T-helper 2 cell (primary cell): ENCODE measurements at regions not wholly inside any gene's neighbourhood (a gene's known extent, or its start where the extent isn't known, plus 50 kb on each side); places are given as distances from the start of the nearest gene placed in this dataset.

Experiments used
- DNase-seq, 5 experiments: peaks; one replicate each; pipeline versions ENCODE4 v3.0.0 to v3.0.0-alpha.2; 2012 to 2022

GRCh38 chr4:12846368-12846767, 637.8 kb downstream of the RAB28 start:
- DNase-seq, result no peak

- no peak for DNase-seq
Measured at GRCh38 chr4:12844141-12844540, 640.0 kb downstream of the RAB28 start.

GRCh38 chr4:12827966-12828365, 656.2 kb downstream of the RAB28 start:
- no peak for DNase-seq

GRCh38 chr4:12791536-12791935, 692.6 kb downstream of the RAB28 start:
- DNase-seq, result no peak

DNA sequence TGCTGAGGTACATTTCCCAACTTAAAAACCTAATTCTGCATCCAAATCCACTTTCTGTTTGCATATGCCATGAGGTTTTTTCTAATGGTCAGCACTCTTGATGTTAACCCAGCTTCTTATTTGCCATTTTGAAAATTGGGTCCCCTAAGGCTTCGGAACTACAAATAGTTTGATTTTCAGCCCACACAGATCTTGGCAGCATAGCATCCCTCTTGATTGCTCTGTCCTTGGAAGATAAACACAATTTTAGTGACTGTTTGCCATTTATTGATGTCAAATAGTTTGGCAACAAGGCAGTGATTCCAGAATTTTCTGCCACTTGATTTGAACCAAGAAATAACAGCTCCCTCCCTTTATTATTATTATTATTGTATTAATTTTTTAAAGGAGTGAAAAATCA, 696.9 kb downstream of the RAB28 start:
- no peak for DNase-seq

GRCh38 chr4:12778706-12779105, 705.4 kb downstream of the RAB28 start:
- no peak for DNase-seq

- no peak for DNase-seq
Measured at GRCh38 chr4:12778191-12778590, 705.9 kb downstream of the RAB28 start.

GRCh38 chr4:12770351-12770750, 713.8 kb downstream of the RAB28 start:
- DNase-seq, result no peak

DNA sequence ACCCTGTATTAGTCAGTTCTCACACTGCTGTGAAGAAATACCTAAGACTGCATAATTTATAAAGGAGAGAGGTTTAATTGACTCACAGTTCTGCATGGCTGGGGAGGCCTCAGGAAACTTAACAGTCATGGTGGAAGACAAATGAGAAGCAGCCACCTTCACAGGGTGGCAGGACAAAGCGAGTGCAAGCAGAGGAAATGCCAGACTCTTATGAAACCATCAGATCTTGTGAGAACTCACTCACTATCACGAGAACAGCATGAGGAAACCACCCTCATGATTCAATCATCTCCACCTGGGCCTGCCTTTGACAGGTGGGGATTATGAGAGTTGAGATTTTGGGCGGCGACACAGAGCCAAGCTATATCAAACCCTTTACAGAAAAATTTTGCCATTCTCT, 722.4 kb downstream of the RAB28 start:
- DNase-seq, result no peak

GRCh38 chr4:12747154-12747553, 737.0 kb downstream of the RAB28 start:
- no peak for DNase-seq

- DNase-seq, result no peak
Measured at GRCh38 chr4:12746221-12746620, 737.9 kb downstream of the RAB28 start.

DNA sequence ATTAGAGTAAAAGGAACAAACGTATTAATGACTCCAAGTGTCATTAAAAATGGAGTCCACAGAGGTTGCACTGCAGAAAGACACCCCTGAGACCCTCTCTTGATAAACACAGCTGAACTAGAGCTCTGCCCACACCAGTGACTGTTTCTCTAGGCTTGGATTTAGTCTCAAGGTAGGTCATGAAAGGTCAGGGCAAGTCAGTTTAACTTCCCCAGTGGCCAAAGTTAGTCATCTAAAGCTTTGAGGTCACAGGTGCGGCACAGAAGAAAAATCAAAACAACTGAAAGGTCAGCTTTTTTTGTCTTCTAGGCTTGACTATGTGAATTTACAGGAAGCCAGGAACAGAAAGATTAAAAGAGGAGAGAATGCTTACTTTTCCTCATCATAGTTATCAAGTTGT, 749.6 kb downstream of the RAB28 start:
- no peak for DNase-seq

DNA sequence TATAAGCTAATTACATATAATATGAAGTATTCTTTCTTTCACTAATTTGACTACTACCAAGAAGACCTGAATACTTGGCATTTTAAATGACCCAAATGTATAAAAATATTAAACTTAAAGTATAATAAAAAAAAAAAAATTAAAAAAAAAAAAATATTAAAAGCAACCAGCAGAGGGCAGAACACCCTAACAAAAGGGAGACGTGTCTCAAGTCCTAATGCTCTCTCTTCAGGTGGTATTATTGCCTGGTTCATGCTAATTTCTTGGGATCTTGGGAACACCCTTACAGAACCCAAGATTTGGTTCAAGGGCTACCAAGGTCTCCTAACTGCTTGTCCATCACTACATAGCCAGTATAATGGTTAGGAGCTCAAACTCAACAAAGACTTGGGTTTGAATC, 754.8 kb downstream of the RAB28 start:
- no peak for DNase-seq

DNA sequence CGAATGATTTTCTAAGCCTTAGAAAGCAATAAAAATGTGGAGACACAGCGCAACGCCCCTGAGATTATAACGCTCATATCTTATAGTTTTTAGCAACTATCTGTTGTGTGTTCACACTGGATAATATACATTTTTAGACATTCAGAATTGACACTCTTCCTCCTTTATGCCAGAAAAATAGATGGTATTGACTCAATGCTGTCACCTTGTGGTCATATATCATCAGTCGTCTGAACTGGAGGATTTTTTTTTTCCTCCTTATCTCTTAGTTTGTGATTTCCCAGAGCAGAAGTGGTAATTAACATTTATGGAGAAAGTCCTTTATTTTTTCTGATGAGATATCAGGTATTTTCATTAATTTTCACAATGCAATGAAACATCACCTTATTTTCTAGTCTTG, 759.6 kb downstream of the RAB28 start:
- DNase-seq, result no peak

- DNase-seq, result no peak
Measured at GRCh38 chr4:12723849-12724447, 760.2 kb downstream of the RAB28 start.

DNA sequence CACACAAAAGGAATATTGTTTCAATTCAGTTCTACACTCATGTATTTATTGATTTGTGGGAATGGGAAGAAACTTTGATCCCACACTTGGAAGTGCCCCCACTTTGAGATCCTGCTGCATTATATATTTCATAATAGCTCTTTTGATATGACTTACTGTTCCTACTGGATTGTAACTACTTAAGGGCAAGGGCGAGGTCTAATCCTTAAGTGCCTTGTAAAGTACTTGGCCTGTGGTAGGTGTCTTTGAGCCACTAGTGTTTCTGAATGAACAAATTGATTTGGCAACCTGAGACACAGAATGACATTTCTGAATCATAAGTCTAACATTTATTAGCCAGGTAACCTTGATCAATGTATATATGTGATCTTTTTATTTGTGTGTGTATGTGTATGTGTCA, 767.2 kb downstream of the RAB28 start:
- no peak for DNase-seq

DNA sequence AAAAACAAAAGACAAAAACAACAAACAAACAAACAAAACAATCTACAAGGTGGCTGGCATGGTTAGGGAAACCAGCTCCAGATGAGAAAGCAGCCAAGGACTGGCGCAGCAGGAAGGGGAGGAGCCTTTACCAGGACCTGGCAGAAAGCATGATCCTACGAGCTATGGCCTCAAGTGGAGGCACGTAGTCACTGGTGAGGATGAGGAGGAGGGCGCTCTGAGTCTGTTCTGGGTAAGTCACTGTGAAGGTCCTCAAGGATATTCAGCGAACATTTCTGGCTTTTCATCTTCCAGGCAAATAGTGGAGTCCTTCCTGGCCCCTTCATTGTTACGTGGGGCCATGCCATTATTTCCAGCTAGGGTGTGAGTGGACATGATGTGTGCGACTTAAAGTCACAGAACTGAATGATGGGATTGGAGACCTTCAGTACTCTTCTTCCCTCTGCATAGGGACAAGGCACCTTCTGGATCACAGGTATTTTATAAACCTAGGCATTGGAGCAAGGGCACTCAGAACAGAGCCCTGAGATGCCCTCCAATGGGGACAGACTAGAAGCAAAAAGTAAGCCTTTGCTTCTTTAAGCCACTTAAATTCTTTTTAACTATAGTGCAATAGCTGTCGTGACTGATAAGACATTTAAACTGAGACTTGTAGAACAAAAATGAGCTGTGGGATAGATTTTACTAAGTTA, 771.3 kb downstream of the RAB28 start:
- DNase-seq, result peak in 1 of 5 experiments; percentile 4

GRCh38 chr4:12707381-12708175, 776.6 kb downstream of the RAB28 start:
- DNase-seq, result no peak

- DNase-seq, result no peak
Measured at GRCh38 chr4:12703036-12703435, 781.1 kb downstream of the RAB28 start.

- DNase-seq, result no peak
Measured at GRCh38 chr4:12701384-12701783, 782.8 kb downstream of the RAB28 start.

DNA sequence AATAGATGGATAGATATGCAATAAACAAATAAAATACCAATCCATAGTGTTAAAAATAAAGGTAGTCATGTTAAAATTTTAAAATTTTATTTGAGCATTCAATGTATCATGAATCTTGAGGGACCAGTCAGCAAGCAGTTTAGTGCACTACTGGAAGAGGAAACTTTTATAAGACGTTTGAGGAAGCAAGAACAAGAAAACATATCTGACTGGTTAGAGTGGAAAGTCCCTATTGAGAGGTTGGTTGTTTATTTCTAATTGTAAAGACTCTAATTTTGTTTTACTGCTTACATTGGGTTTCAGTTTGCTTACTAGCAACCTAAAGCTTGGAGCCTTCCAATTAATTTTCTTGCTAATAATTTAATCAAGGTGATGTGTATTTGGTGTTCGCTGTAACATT, 786.2 kb downstream of the RAB28 start:
- no peak for DNase-seq

GRCh38 chr4:12692815-12693214, 791.3 kb downstream of the RAB28 start:
- no peak for DNase-seq

DNA sequence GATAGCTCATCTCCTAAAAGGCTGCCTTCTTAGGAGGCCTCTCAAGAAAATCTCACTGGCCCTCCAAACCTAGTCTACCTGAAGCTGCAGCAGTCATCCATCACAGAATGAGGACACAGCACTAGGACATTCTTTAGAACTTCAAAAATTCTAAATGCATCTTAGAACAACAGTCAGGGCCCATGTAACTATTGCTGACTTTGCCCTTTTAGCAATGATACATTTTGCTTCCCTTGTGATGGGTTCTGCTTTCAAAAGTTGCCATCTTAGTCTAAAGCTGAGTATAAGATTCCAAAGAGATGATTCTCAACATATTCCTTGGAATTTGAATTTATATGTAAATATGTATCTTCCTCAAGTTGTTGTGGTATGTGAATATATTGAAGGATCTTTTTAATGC, 793.0 kb downstream of the RAB28 start:
- DNase-seq, result no peak

DNA sequence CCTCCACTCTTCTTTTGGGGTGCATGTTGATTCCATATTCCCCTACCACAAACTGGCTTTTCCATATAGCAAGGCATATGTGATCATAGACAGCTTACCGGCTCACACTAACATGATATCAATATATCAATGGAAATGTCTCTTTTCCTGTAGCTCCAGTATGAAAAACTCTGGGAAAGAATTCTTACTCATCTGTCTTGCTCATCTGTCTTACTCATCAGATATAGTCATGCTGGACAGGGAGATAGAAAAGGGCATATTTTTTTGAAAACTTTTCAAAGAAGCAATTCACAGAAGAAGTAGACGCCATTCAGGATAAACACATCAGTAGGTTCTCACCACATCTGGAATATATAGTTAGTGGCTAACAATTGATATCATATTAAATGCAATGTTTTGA, 794.7 kb downstream of the RAB28 start:
- no peak for DNase-seq
